ENCODE measurements at regions not wholly inside any gene's neighbourhood (a gene's known extent, or its start where the extent isn't known, plus 50 kb on each side); places are given as distances from the start of the nearest gene placed in this dataset.
"Not testable (repeated sequence)": the region's sequence is repeated elsewhere in the genome, so short reads cannot be mapped to it uniquely, and the experiment has no call there.

GRCh38 chr12:58069268-58069963, 128.0 kb downstream of the ATP23 start:
- DNase-seq: no peak

GRCh38 chr12:58071994-58072393, 130.6 kb downstream of the ATP23 start:
- no peak for DNase-seq

GRCh38 chr12:58074259-58074658, 132.9 kb downstream of the ATP23 start:
- DNase-seq: no peak

- no peak for DNase-seq
These were observed 138.4 kb downstream of the ATP23 start for GRCh38 chr12:58079806-58080205.

DNA sequence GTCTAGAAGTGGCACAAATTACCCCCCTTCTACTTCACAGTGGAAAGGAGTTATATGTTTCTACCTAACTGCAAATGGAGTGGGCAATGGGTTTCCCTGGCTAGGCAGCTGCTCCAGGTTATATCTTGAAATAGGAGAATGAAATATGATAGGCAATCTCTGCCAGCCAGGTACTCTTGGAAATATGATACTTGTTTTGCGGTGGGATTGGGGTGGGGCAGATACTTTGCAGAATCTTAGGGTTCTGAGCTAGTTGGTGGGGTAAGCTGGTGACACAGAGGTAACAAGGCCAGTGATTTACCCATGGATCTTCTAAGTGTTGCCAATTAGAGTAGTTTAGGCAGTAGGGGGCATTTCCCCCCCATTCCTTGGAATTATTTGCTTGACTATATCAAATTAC, 140.1 kb downstream of the ATP23 start:
- DNase-seq: no peak

DNA sequence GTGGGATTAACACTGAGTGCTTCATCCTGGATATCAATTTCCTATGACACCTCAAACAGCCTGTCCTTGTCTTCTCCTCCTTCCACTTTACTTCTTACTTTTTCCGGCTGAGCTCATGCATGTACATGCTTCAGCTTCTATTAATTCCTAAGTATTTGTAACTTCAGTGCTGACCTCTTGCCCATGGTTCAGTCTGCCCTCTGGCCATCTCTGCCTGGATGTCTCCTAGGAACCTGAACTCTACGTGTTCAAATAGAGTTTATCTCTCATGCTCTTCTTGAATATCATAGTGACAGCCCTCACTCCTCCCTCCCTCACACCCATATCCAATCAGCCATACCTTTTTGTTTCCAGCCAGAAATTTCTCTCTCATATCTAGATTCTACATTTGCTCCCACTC, 141.6 kb downstream of the ATP23 start:
- DNase-seq: no peak

- DNase-seq: no peak
These were observed 144.6 kb downstream of the ATP23 start for GRCh38 chr12:58086006-58086405.

- no peak for DNase-seq
These were observed 145.6 kb downstream of the ATP23 start for GRCh38 chr12:58086930-58087329.

DNA sequence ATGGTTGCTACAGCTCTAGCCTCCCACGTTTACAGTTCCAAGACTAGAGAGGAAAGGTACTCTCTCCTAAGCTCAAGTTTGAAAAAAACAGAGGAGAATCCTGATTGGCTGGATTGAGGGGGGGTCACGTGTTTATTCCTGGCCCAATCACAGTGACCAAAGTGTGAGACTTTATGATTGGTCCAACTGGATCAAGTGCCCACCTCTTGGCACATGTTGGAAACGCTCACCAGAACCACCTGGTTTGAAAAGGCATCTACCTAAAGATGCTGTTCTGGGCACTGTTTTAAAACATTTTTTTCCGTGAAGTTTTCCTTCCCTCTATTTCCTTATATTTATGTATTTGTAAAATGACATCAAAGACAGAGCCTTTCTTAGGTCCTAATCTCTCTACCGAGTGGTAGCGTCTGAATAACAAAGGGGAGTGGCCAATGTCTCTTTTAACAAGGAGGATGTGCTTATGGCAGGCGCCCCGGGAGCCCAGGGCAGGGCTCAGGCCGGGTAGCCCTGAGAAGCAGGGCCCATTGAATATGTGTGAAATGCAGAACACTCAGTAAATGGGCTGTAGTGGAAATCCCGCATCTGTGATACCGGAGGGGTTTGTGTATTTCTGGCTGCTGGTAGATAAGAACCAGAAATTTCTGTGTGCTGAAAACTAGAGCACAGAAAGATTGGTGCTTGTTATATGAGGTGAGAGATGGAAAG, 146.2 kb downstream of the ATP23 start:
- DNase-seq: no peak

DNA sequence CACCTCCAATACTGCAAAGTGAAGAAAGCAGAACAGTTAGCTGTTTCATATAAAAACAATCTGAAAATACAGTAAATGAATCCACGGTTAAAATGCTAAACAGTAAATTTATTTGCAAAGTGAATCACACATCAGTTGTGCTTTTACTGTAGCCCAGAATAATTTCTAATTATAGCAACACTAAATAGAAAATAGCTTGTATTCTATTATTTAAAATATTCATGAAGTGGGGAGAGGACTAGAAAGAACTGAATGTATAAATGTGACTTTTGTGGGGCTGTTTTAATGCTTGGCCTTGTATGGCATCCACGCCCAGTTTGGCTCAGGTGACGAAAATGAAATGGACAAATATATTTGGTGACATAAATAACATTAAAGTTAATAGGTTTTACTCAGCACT, 148.2 kb downstream of the ATP23 start:
- no peak for DNase-seq

DNA sequence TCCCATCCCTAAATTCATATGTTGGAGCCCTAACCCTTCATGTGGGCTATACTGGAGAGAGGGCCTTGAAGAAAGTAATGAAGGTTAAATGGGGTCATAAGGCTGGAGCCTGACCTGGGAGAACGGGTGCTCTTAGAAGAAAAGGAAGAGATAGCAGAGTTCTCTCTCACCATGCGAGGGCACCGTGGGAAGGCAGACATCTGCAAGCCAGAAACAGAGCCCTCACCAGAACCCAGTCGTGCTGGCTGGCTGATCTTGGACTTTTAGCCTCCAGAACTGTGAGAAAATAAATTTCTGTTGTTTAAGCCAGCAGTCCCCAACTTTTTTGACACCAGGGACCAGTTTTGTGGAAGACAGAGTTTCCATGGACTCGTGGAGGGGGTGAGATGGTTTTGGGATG, 149.3 kb downstream of the ATP23 start:
- no peak for DNase-seq

GRCh38 chr12:58095002-58095401, 153.6 kb downstream of the ATP23 start:
- DNase-seq: no peak

- DNase-seq: no peak
These were observed 156.4 kb downstream of the ATP23 start for GRCh38 chr12:58097741-58098140.

GRCh38 chr12:58099476-58099875, 158.1 kb downstream of the ATP23 start:
- no peak for DNase-seq

DNA sequence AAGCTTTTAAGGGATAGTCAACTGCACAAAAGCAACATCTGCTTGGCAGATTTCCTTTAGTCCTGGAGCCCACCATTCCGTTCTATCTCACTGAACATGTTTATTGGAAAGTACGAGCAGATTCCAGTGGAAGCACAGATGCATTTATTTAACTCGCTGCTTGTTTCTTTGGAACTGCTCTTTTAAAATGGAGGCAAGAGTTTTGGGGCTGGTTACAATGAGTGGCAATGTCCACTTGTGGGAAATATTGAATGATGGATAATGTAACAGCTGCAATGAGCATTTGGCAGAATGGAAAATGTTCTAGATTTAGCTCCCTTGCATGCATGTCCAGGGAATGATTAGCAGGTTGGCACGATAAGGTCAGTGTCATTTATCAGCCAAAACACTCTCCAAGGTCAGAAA, 163.0 kb downstream of the ATP23 start:
- DNase-seq: no peak

- DNase-seq: no peak
These were observed 164.1 kb downstream of the ATP23 start for GRCh38 chr12:58105225-58106119.

DNA sequence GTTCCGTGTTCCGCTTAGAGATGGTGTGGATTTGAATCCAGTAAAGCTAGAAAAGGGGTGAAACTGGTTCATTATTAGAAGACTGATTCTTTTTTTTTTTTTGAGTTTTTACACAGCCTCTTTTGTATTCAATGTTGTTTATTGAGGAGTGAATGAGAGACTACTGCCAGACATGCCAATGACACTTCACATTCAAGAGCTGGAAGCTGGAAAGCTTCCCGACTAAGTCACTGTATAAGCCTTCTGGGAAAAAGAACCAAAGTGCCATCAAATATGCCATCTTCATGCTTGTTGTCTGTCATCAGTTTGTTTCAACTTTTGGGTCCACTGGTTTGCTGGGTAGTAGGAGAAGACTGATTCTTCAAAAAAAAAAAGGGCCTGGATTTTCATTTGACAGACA, 164.8 kb downstream of the ATP23 start:
- DNase-seq: no peak

DNA sequence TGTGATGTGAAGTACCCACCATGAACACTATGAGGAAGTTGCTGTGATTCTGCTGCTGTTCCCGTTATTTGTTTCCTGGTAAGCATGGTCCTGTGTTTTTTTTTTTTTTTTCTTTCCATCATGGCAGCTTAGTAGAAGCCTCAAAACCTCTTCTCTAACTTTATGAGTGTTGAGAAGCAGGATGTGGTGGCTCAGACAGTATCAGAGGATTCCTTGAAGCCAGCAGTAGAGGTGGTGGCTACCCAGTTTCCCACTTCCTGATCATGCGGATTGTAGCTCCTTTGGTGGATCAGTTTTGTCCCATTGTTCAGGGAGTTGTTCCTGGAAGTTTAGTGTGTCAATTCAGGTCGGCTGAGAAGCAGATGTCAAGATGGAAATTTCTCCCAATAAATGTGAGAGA, 175.8 kb downstream of the ATP23 start:
- no peak for DNase-seq

DNA sequence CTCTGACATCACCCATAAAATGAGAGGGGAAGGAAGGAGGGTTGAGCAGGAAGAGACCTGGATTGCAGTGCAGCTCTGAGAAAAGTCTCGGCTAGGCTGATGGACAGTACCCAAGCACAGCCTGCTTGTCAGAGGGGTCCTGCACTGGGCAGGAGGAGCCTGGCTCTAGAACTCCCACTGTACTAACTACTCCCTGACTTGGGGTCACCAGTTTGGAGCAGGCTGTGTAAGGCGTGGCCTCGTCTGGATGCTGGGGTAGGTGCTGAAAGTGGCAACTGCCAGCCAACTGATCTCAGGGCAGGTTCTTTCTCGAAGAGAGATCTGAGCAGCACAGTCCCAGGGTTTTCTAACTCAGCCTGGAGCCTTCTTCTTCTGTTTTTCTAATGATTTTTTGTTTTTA, 176.3 kb downstream of the ATP23 start:
- DNase-seq: no peak

DNA sequence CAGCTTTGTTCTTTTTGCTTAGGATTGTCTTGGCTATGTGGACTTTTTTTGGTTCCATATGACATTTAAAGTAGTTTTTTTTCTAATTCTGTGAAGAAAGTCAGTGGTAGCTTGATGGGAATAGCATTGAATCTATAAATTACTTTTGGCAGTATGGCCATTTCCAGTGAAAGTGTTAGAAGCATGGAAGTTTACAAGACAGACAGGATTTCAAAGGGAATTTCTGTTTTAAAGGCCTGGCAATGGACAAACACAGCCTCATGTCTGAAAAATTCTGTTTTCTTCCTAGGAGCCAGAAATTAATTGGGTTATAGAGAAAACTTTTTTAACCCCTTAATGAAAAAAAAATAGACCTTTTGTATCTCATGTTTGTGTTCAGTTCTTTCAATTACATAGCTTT, 184.4 kb downstream of the ATP23 start:
- DNase-seq: not testable (repeated sequence)

- DNase-seq: no peak
These were observed 190.8 kb downstream of the ATP23 start for GRCh38 chr12:58131986-58132755.

GRCh38 chr12:58138424-58138823, 197.1 kb downstream of the ATP23 start:
- no peak for DNase-seq

DNA sequence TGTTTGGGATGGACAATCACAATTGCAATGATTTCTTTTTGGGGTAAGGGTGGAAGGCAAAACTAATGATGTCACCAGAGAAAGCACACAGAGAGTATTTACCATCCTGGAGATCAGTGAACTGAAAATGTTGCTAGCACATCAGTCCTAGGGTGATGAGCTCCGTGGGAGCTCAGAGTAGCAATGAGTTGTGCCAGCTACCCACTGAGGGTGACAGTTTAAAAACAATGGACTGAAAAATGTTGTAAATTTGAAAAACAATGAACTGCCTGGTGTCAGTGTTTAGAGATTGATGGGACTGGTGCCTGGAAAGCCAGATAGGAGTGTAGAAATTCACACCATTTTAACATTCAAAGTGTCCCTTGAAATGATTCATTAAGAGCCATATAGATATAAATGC, 198.5 kb downstream of the ATP23 start:
- DNase-seq: no peak
